ENCODE measurements at regions not wholly inside any gene's neighbourhood (a gene's known extent, or its start where the extent isn't known, plus 50 kb on each side); places are given as distances from the start of the nearest gene placed in this dataset.

DNA sequence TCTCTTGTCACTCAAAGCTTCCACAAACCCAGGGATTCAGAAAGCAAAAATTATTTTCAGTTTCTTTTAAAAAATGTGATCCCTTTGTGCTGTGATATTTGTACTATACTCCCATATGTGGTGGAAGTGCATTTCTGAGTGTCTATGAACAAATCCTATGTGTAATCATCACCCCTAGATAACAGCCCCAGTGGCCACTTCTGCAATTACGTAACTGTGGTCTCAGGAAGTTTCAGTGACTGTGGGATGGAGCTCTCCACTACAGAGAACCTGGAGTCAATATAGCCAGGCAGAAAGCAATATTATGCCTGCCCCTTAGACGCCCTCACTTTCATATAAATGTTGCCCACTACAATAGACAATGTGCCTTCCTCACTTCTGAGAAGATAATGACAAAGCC is 1101.7 kb upstream of the GHITM start:
- H3K27ac Mint-ChIP-seq, result no peak overlapping the region
- H3K9me3 Mint-ChIP-seq, result peaks cover 3% of the 10 kb centered on the region
- no peak for DNase-seq
- H3K27me3 Mint-ChIP-seq, result no peaks in the 10 kb centered on the region
- H3K4me1 Mint-ChIP-seq (ENCODE audit: low read depth), result no peaks in the 10 kb centered on the region
- H3K4me3 Mint-ChIP-seq, result no peak overlapping the region
- H3K36me3 Mint-ChIP-seq (ENCODE audit: low read depth), result no peaks in the 10 kb centered on the region

DNA sequence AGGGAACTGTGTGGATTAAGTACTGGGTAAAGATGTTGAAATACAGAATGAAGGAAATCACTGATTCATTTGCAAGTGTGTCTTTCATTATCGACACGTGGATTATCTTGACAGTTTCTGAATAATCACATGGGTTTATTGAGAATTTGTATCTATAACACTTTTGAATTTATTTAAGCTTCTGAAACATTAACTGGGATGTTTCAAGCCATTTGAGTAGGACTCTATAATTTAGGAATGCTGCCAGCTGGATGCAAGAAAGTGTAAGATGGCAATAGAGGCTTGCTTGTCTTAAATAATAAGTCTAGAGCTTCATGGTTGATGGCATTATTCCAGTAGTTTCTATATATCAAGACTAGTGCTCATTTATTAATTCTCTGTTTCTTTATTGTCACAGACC is 1100.7 kb upstream of the GHITM start:
- H3K4me1 Mint-ChIP-seq (ENCODE audit: low read depth), result no peaks in the 10 kb centered on the region
- no peaks in the 10 kb centered on the region for H3K27me3 Mint-ChIP-seq
- peaks cover 3% of the 10 kb centered on the region for H3K9me3 Mint-ChIP-seq
- no peak overlapping the region for H3K4me3 Mint-ChIP-seq
- DNase-seq, result no peak
- H3K27ac Mint-ChIP-seq, result no peak overlapping the region
- no peaks in the 10 kb centered on the region for H3K36me3 Mint-ChIP-seq (ENCODE audit: low read depth)

DNA sequence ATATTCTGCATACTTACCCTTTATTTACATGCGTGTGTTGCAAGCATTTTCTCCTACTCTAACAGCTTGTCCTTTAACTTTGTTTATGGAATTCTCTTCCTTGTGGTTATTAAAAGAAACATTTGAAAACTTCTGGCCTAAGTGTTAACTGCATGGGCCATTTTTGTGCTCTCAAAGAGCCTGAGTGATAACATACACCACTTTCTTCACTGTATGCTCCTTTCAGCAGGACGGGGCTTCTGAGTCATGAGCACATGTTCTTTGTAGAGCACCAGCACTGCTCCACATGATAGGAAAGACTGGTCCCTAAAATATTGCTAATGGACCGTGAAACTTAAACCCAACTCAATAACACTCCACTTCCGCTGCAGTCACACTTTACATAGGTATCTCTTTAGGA is 1093.6 kb upstream of the GHITM start:
- Mint-ChIP-seq H3K36me3 (ENCODE audit: low read depth) (no peaks in the 10 kb centered on the region), H3K4me3 (no peak overlapping the region), H3K4me1 (ENCODE audit: low read depth) (no peaks in the 10 kb centered on the region), H3K27me3 (no peaks in the 10 kb centered on the region), H3K27ac (no peak overlapping the region), H3K9me3 (peaks cover 9% of the 10 kb centered on the region)
- no peak for DNase-seq

DNA sequence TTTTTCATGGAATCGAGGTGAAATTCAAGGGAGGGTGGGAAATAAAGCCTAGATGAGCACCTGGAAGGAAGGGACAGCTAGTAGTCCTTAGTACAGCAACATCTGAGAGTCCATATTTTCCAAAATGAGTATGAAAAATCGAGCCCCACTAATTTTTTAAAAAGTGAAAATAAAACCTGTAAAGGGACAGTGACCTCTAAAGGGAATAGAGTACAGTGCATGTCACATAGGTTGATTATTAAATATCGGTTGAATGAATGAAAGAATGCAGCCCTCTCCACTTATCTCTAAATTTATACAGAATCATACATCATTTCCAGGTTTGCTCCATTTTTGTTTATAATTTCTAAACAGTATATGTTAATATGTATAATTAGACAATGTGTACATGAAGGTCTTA is 1088.5 kb upstream of the GHITM start:
- Mint-ChIP-seq H3K4me3 (no peak overlapping the region), H3K9me3 (peaks cover 13% of the 10 kb centered on the region), H3K27ac (no peak overlapping the region)

DNA sequence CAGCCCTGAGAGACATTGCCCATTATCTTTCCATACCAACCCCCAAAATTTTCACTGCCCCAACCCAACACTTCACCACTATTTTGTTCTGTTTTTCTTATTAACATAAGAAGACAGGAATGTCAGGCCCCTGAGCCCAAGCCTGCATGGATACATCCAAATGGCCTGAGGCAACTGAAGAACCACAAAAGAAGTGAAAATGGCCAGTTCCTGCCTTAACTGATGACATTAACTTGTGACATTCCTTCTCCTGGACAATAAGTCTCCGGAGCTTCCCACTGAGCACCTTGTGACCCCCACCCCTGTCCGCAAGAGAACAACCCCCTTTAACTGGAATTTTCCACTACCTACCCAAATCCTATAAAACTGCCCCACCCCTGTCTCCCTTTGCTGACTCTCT is 1076.4 kb upstream of the GHITM start:
- Mint-ChIP-seq H3K27ac (no peak overlapping the region), H3K9me3 (peaks cover 20% of the 10 kb centered on the region), H3K36me3 (ENCODE audit: low read depth) (no peaks in the 10 kb centered on the region), H3K27me3 (no peaks in the 10 kb centered on the region), H3K4me1 (ENCODE audit: low read depth) (no peaks in the 10 kb centered on the region), H3K4me3 (no peak overlapping the region)
- no peak for DNase-seq

More for the DNA sequence above, 1088.5 kb upstream of the GHITM start:
- no peaks in the 10 kb centered on the region for H3K4me1 Mint-ChIP-seq (ENCODE audit: low read depth)
- no peaks in the 10 kb centered on the region for H3K27me3 Mint-ChIP-seq
- no peak for DNase-seq
- no peaks in the 10 kb centered on the region for H3K36me3 Mint-ChIP-seq (ENCODE audit: low read depth)

DNA sequence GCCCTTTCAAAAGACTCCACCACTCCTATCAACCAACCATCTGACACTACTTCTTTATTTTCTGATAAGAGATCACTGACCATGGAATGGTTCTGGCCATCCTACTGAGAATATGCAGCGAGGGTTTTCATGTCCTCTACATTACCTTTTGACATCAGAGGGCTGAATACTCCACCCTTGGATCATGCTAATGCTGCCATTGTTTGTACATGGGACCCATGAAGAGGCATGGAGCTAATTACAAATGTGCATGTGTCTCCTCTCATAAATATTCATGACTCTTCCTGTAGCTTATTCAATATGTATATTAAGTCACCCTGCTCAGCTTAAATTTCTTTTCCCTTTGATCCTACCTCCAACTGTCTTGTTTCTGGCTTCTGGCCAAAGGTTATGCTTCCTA is 1065.8 kb upstream of the GHITM start:
- no peaks in the 10 kb centered on the region for H3K4me1 Mint-ChIP-seq (ENCODE audit: low read depth)
- H3K9me3 Mint-ChIP-seq, result peaks cover 11% of the 10 kb centered on the region
- no peaks in the 10 kb centered on the region for H3K27me3 Mint-ChIP-seq
- H3K27ac Mint-ChIP-seq, result no peak overlapping the region
- H3K4me3 Mint-ChIP-seq, result no peak overlapping the region
- DNase-seq, result no peak
- H3K36me3 Mint-ChIP-seq (ENCODE audit: low read depth), result no peaks in the 10 kb centered on the region

DNA sequence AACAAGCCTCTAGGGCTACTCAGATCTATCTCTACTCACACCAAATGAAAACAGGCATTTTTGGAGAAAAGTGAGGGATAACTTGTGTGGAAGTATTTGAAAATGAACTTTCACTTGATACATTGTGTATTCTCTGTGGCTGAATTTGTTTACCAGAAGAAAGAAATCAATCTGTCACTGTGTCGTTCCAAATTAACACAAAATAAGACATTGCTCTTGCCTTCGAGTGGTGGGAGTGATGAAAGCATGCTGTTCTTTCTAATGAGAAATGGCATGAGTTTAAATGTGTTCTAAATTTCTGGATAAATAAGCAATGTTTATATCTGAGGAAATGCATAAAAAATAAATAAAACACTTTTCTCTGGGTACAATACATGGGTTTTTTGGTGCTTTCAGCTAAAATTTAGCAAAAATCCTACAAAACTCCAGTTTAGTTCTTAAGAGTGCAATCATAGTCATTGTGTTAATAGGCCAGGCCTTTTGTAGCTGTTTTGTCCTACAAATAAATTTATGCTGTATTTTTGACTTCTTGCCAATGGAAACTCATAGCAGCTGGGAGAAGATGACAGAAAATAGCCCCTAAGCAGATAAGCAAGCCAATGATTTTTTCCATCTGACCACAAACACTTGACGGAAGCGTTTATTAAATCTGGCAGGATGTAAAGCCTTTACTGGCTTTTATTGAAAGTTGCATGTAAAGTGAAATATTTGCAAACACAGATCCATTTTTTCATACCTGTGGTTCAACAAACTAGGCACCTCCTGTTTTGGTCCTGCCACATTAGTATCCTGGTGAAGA is 1064.1 kb upstream of the GHITM start:
- no peak for DNase-seq
- no peaks in the 10 kb centered on the region for H3K4me1 Mint-ChIP-seq (ENCODE audit: low read depth)
- H3K27ac Mint-ChIP-seq, result no peak overlapping the region
- peaks cover 6% of the 10 kb centered on the region for H3K9me3 Mint-ChIP-seq
- no peaks in the 10 kb centered on the region for H3K36me3 Mint-ChIP-seq (ENCODE audit: low read depth)
- H3K4me3 Mint-ChIP-seq, result no peak overlapping the region
- no peaks in the 10 kb centered on the region for H3K27me3 Mint-ChIP-seq

DNA sequence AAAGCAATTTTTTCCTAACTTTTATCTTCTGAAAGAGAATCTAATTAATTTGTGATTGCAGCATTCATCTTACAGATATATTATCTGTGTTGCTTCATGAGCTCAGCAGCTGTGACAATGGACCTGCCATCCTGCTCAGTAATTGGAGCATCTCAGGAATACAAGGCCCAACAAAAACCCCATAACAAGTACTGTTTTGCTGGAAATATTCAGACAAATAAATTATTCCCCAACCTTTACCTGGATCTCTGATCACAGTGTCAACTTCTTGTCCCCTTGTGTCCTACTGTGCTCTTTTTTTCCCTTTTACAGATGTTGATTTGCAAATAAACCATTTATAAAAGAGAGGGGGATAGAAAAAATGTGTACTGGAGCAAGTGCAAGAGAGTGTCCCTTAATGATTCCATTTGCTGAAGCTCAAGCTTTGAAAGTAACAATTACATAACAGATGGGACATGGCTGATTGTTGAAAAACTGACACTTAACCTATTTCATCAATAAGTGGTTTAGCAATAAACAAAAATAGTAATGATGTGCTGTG is 1063.4 kb upstream of the GHITM start:
- H3K4me3 Mint-ChIP-seq, result no peak overlapping the region
- peaks cover 2% of the 10 kb centered on the region for H3K9me3 Mint-ChIP-seq
- no peak overlapping the region for H3K27ac Mint-ChIP-seq
- no peaks in the 10 kb centered on the region for H3K27me3 Mint-ChIP-seq
- DNase-seq, result no peak
- no peaks in the 10 kb centered on the region for H3K4me1 Mint-ChIP-seq (ENCODE audit: low read depth)
- H3K36me3 Mint-ChIP-seq (ENCODE audit: low read depth), result no peaks in the 10 kb centered on the region

DNA sequence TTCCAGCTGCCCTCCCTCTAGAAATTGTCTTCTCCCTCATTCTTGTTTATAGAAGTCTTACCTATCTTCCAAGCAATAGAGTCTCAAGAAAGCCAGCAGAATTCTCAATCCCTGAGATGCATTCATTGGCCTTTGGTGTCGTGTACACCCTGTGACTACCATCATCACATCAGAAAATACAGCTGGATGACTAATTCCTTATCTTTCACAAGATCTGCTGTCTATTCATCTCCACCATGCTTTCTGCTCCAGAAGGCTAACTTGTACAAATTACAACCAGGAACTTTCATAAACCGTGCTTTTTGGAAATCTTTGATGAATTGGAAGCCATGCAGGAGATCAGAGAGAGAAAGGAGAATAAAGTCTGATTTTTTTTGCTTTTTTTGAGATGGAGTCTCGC is 1062.9 kb upstream of the GHITM start:
- no peak overlapping the region for H3K27ac Mint-ChIP-seq
- H3K27me3 Mint-ChIP-seq, result no peaks in the 10 kb centered on the region
- H3K4me1 Mint-ChIP-seq (ENCODE audit: low read depth), result no peaks in the 10 kb centered on the region
- H3K4me3 Mint-ChIP-seq, result no peak overlapping the region
- peaks cover 2% of the 10 kb centered on the region for H3K9me3 Mint-ChIP-seq
- DNase-seq, result no peak
- no peaks in the 10 kb centered on the region for H3K36me3 Mint-ChIP-seq (ENCODE audit: low read depth)

DNA sequence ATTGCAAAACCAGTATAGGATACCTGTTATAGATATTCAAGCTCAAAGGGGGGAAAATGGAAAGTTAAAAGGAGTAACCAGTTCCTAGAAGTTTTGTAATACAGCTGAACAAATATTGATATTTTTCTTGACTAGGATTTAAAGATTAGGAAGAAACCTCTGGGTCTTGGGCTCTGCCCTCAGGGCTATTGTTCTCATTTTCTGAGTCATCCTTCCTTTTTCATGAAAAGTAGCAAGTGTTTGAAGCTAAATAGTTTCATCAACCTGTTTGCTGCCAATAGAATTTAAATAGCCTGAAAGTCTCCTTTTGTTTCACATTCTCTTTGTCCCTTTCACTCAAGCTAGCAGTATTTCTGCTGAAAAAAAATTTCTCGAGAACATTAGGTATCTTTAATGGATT is 1061.1 kb upstream of the GHITM start:
- H3K4me3 Mint-ChIP-seq, result no peak overlapping the region
- H3K9me3 Mint-ChIP-seq, result peaks cover 2% of the 10 kb centered on the region
- H3K27ac Mint-ChIP-seq, result no peak overlapping the region
- H3K27me3 Mint-ChIP-seq, result no peaks in the 10 kb centered on the region
- H3K36me3 Mint-ChIP-seq (ENCODE audit: low read depth), result no peaks in the 10 kb centered on the region
- H3K4me1 Mint-ChIP-seq (ENCODE audit: low read depth), result no peaks in the 10 kb centered on the region
- DNase-seq, result no peak

DNA sequence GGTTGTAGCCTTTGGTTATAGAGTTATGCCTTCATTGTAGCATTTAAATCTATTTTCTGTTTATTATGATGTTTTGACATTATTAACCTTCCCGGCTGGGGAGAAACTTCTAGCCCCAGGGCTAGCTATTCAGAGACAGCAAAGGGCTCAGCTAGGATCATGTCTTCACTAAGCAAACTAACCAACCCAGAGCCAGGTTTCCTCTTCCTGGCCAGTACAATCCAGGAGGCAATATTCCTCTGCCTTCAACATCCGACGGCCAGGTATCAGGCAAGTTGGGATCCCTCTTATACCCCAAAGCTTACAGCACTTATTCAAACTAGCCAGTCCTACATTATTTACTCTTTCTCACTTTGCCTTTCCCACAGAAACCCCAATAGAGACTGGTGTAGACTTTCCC is 1060.7 kb upstream of the GHITM start:
- Mint-ChIP-seq H3K4me1 (ENCODE audit: low read depth) (no peaks in the 10 kb centered on the region), H3K27ac (no peak overlapping the region), H3K27me3 (no peaks in the 10 kb centered on the region)

DNA sequence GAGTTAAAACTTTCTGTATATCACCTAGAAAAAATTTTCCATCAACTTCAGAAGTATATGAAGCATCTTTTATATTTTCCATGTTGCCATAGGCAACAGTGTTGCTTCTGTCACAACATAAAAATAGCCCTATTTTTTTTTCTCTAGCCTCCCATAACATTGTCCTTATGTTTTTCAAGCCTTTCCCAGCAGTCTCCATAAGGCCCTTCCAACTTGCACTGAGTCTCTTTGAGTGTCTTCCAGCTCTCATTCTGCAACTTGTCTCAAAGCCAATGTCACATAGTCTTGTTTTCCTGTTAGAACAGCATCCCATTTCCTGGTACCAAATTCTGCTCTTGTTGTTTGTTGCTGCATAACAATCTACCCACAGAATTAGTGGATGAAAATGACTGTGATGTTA is 1055.5 kb upstream of the GHITM start:
- no peaks in the 10 kb centered on the region for H3K27me3 Mint-ChIP-seq

More for the DNA sequence above, 1060.7 kb upstream of the GHITM start:
- Mint-ChIP-seq H3K36me3 (ENCODE audit: low read depth) (no peaks in the 10 kb centered on the region), H3K9me3 (peaks cover 4% of the 10 kb centered on the region), H3K4me3 (no peak overlapping the region)
- DNase-seq, result no peak

DNA sequence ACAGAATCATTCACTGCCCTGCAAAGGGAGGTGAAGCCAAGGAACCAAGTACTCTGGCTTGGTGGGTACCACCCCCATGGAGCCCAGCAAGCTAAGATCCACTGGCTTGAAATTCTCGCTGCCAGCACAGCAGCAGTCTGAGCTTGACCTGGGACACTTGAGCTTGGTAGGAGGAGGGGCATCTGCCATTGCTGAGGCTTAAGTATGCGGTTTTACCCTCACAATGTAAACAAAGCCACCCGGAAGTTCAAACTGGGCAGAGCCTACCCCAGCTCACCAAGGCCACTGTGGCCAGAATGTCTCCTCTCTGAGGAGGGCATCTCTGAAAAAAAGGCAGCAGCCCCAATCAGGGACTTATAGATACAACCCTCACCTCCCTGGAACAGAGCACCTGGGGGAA is 1050.0 kb upstream of the GHITM start:
- Mint-ChIP-seq H3K9me3 (peaks cover 5% of the 10 kb centered on the region), H3K4me1 (ENCODE audit: low read depth) (no peaks in the 10 kb centered on the region), H3K27ac (no peak overlapping the region), H3K4me3 (no peak overlapping the region), H3K27me3 (no peaks in the 10 kb centered on the region), H3K36me3 (ENCODE audit: low read depth) (no peaks in the 10 kb centered on the region)
- DNase-seq, result no peak

More for the DNA sequence above, 1055.5 kb upstream of the GHITM start:
- Mint-ChIP-seq H3K9me3 (peaks cover 2% of the 10 kb centered on the region), H3K27ac (no peak overlapping the region), H3K4me1 (ENCODE audit: low read depth) (no peaks in the 10 kb centered on the region), H3K36me3 (ENCODE audit: low read depth) (no peaks in the 10 kb centered on the region), H3K4me3 (no peak overlapping the region)
- no peak for DNase-seq

DNA sequence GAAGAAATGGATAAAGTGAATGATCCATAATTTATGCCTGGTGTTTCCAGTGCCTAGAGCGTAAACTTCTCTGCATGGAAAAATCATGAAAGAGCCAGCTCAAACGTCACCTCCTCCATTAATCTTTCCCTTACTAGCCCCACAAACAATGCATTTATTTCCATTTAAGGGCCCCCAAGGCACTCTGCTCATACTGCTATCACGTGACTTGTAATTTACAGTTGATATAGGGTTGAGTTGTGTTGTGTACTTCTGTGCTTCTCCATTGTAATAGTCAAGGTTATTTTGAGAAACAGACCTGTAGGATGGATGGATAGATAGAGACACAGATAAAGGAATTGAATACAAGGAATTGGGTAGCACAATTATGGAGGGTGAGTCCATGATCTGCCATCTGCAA is 1034.7 kb upstream of the GHITM start:
- Mint-ChIP-seq H3K27me3 (no peaks in the 10 kb centered on the region), H3K4me3 (no peak overlapping the region), H3K4me1 (ENCODE audit: low read depth) (no peaks in the 10 kb centered on the region), H3K9me3 (peaks cover 9% of the 10 kb centered on the region), H3K36me3 (ENCODE audit: low read depth) (no peaks in the 10 kb centered on the region), H3K27ac (no peak overlapping the region)
- no peak for DNase-seq

DNA sequence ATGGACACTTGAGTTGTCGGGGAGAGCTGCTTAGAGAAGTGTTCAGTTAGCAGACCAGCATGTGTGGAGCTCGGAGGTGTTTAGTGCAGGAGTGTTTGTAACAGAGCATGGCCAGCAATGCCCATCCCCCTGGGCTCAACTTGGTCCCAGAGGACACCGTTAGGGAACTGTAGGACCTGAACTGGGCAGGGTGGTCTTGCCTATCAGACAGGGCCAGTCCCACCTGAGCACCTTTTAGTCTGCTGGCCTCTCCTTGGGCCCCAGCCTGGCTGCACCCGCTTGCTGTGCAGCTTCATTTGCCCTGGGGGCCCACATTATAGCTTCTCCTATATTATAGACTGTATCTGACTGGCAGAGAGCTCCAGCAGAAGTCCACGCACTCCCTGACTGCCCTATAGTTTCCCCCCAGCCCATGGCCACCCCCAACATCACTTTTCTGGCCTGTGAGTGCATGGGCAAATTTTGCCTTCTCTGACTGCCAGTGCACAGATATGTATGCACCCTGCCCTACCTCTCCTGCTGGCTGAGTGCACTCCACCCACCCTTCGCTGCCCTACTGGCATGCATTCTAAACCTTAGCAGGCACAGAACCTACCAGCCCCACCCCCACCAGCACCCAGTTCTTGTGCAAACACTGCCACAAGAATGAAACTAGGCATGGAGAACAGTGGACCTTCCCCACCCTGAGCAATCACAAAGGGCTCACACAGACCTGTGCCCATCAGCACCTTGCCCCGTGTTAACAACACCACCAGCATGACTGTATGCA is 1030.6 kb upstream of the GHITM start:
- Mint-ChIP-seq H3K36me3 (ENCODE audit: low read depth) (no peaks in the 10 kb centered on the region), H3K4me1 (ENCODE audit: low read depth) (no peaks in the 10 kb centered on the region), H3K27me3 (no peaks in the 10 kb centered on the region), H3K9me3 (peaks cover 18% of the 10 kb centered on the region), H3K4me3 (no peak overlapping the region), H3K27ac (no peak overlapping the region)
- DNase-seq, result no peak

All from activated T-cell treated with anti-CD3 and anti-CD28 coated beads, Interleukin-2, amount 50 U/mL, for 24 hours (primary cell).